ENCODE measurements at regions not wholly inside any gene's neighbourhood (a gene's known extent, or its start where the extent isn't known, plus 50 kb on each side); places are given as distances from the start of the nearest gene placed in this dataset.

- TF ChIP-seq POLR2AphosphoS5 (IDR thresholded peaks at IDR 0.05): no peak
- TF ChIP-seq CTCF (IDR thresholded peaks at IDR 0.05): no peak
- no peak for TF ChIP-seq EP300 (IDR thresholded peaks at IDR 0.05)
- no peak for TF ChIP-seq POLR2A (IDR thresholded peaks at IDR 0.05)
These were observed 169.8 kb upstream of the MYRIP start for GRCh38 chr3:39639344-39640236.

All from gastroesophageal sphincter (tissue), 3 donors.